ENCODE measurements at regions not wholly inside any gene's neighbourhood (a gene's known extent, or its start where the extent isn't known, plus 50 kb on each side); places are given as distances from the start of the nearest gene placed in this dataset.
"Not testable (repeated sequence)": the region's sequence is repeated elsewhere in the genome, so short reads cannot be mapped to it uniquely, and the experiment has no call there.

DNA sequence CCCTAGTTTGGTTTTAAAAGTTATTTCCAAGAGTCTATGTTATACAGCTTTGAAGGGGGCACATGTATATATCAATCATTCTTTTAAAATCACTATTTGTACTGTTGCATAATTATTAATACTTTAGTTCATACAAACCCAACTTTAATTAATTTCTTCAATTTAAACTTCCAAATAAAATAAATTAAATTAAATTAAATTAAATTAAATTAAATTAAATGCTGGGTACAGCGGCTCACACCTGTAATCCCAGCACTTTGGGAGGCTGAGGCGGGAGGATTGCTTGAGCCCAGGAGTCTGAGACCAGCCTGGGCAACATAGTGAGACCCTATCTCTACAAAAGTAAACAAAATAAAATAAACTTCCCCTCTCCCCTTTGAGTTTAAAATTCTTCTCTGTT, 98.9 kb upstream of the MYO10 start:
- not testable (repeated sequence) for H2AFZ ChIP-seq (ENCODE audit: low read depth, low read length); H4K8ac ChIP-seq (ENCODE audit: low read length); H3K4me3 ChIP-seq (ENCODE audit: insufficient read depth in 1 of 2, low read depth in 1 of 2, low read length in 2 of 2); H3K27me3 ChIP-seq (ENCODE audit: control insufficient read depth in 1 of 2, insufficient read depth in 1 of 2, low read length in 2 of 2); DNase-seq; H3K18ac ChIP-seq (ENCODE audit: low read depth in 1 of 2, low read length in 2 of 2); H3K23ac ChIP-seq (ENCODE audit: low read length in 2 of 2); H3K9me3 ChIP-seq (ENCODE audit: control insufficient read depth, low read length); H2BK5ac ChIP-seq (ENCODE audit: low read depth, low read length, poor library complexity, severe bottlenecking); H2BK12ac ChIP-seq (ENCODE audit: low read length in 2 of 2); H2BK120ac ChIP-seq (ENCODE audit: low read depth, low read length); H3K4me1 ChIP-seq (ENCODE audit: control insufficient read depth, insufficient read depth, low read depth, low read length); H3K4me2 ChIP-seq (ENCODE audit: low read length, poor library complexity, severe bottlenecking); H3K27ac ChIP-seq (ENCODE audit: low read length, poor library complexity, severe bottlenecking); H4K91ac ChIP-seq (ENCODE audit: low read length); H3K4ac ChIP-seq (ENCODE audit: low read depth in 1 of 2, low read length in 2 of 2); H3K9ac ChIP-seq (ENCODE audit: low read length); H2AK5ac ChIP-seq (ENCODE audit: low read length, severe bottlenecking); H3K79me1 ChIP-seq (replicated peaks; ENCODE audit: low read length, poor library complexity, severe bottlenecking); H3K14ac ChIP-seq (ENCODE audit: low read length in 2 of 2); H3K36me3 ChIP-seq (ENCODE audit: control insufficient read depth in 1 of 2, insufficient read depth in 2 of 2, low read depth in 1 of 2, low read length in 2 of 2); H2BK15ac ChIP-seq (ENCODE audit: low read depth, poor library complexity, severe bottlenecking)
- 100% methylated on average over 2 of the region's 2 CpGs for WGBS

DNA sequence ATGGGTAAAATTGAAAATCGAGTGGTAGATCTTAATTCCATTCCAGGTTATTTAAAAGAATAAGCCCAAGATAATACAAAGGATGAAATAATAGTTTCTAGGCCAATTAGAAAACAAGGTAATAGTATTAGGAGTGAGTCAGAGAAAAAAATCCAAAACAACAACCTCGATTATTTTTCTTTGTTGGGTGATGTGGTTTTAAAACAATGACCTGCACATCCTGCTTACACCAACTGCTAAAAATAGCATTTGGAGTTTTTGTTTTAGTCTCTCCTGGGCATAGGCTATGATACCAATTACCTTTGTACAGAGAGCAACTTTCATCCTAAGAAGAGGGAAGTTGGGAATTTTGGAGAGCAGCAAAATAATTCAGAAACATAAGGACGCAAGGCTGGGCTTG, 101.7 kb upstream of the MYO10 start:
- H2BK12ac ChIP-seq (ENCODE audit: low read length in 2 of 2) = no peak overlapping the region
- DNase-seq = no peak
- no peaks in the 10 kb centered on the region for H3K9me3 ChIP-seq (ENCODE audit: control insufficient read depth, low read length)
- H2AFZ ChIP-seq (ENCODE audit: low read depth, low read length) = no peak overlapping the region
- H3K27me3 ChIP-seq (ENCODE audit: control insufficient read depth in 1 of 2, insufficient read depth in 1 of 2, low read length in 2 of 2) = no peaks in the 10 kb centered on the region
- no peak overlapping the region for H3K27ac ChIP-seq (ENCODE audit: low read length, poor library complexity, severe bottlenecking)
- no peak overlapping the region for H2BK5ac ChIP-seq (ENCODE audit: low read depth, low read length, poor library complexity, severe bottlenecking)
- H3K79me1 ChIP-seq (replicated peaks; ENCODE audit: low read length, poor library complexity, severe bottlenecking) = no peaks in the 10 kb centered on the region
- no peak overlapping the region for H3K23ac ChIP-seq (ENCODE audit: low read length in 2 of 2)
- no peak overlapping the region for H2BK120ac ChIP-seq (ENCODE audit: low read depth, low read length)
- H4K91ac ChIP-seq (ENCODE audit: low read length) = no peak overlapping the region
- H3K4me3 ChIP-seq (ENCODE audit: insufficient read depth in 1 of 2, low read depth in 1 of 2, low read length in 2 of 2) = no peak overlapping the region
- H2BK15ac ChIP-seq (ENCODE audit: low read depth, poor library complexity, severe bottlenecking) = no peak overlapping the region
- no peak overlapping the region for H3K4ac ChIP-seq (ENCODE audit: low read depth in 1 of 2, low read length in 2 of 2)
- H3K4me2 ChIP-seq (ENCODE audit: low read length, poor library complexity, severe bottlenecking) = no peak overlapping the region
- no peak overlapping the region for H2AK5ac ChIP-seq (ENCODE audit: low read length, severe bottlenecking)
- H3K36me3 ChIP-seq (ENCODE audit: control insufficient read depth in 1 of 2, insufficient read depth in 2 of 2, low read depth in 1 of 2, low read length in 2 of 2) = no peaks in the 10 kb centered on the region
- peaks cover 3% of the 10 kb centered on the region for H3K4me1 ChIP-seq (ENCODE audit: control insufficient read depth, insufficient read depth, low read depth, low read length)
- H3K9ac ChIP-seq (ENCODE audit: low read length) = no peak overlapping the region
- no peak overlapping the region for H4K8ac ChIP-seq (ENCODE audit: low read length)
- WGBS = 100% methylated on average over 1 of the region's 3 CpGs
- no peak overlapping the region for H3K18ac ChIP-seq (ENCODE audit: low read depth in 1 of 2, low read length in 2 of 2)
- no peak overlapping the region for H3K14ac ChIP-seq (ENCODE audit: low read length in 2 of 2)

DNA sequence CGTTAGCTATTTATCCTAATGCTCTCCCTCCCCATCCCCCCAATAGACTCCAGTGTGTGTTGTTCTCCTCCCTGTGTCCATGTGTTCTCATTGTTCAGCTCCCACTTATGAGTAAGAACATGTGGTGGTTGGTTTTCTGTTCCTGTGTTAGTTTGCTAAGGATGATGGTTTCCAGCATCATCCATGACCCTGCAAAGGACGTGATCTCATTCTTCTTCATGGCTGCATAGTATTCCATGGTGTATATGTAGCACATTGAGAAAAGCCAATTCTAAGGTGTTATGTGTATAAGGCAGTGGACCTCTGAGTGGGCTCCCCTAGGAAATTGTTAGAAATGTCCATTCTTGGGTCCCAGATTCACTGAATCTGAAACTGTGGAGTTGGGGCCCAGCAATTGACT, 103.1 kb upstream of the MYO10 start:
- Histone ChIP-seq H2BK12ac (ENCODE audit: low read length in 2 of 2) (no peak overlapping the region), H4K91ac (ENCODE audit: low read length) (no peak overlapping the region), H3K4me1 (ENCODE audit: control insufficient read depth, insufficient read depth, low read depth, low read length) (peaks cover 3% of the 10 kb centered on the region), H3K27me3 (ENCODE audit: control insufficient read depth in 1 of 2, insufficient read depth in 1 of 2, low read length in 2 of 2) (no peaks in the 10 kb centered on the region), H3K36me3 (ENCODE audit: control insufficient read depth in 1 of 2, insufficient read depth in 2 of 2, low read depth in 1 of 2, low read length in 2 of 2) (no peaks in the 10 kb centered on the region), H3K14ac (ENCODE audit: low read length in 2 of 2) (no peak overlapping the region), H3K27ac (ENCODE audit: low read length, poor library complexity, severe bottlenecking) (no peak overlapping the region), H4K8ac (ENCODE audit: low read length) (no peak overlapping the region), H3K4ac (ENCODE audit: low read depth in 1 of 2, low read length in 2 of 2) (no peak overlapping the region), H2BK5ac (ENCODE audit: low read depth, low read length, poor library complexity, severe bottlenecking) (no peak overlapping the region), H2AFZ (ENCODE audit: low read depth, low read length) (no peak overlapping the region), H2BK15ac (ENCODE audit: low read depth, poor library complexity, severe bottlenecking) (no peak overlapping the region), H3K79me1 (replicated peaks; ENCODE audit: low read length, poor library complexity, severe bottlenecking) (no peaks in the 10 kb centered on the region), H2BK120ac (ENCODE audit: low read depth, low read length) (no peak overlapping the region), H3K4me2 (ENCODE audit: low read length, poor library complexity, severe bottlenecking) (no peak overlapping the region), H3K9ac (ENCODE audit: low read length) (no peak overlapping the region), H2AK5ac (ENCODE audit: low read length, severe bottlenecking) (no peak overlapping the region), H3K18ac (ENCODE audit: low read depth in 1 of 2, low read length in 2 of 2) (no peak overlapping the region), H3K9me3 (ENCODE audit: control insufficient read depth, low read length) (no peaks in the 10 kb centered on the region), H3K23ac (ENCODE audit: low read length in 2 of 2) (no peak overlapping the region), H3K4me3 (ENCODE audit: insufficient read depth in 1 of 2, low read depth in 1 of 2, low read length in 2 of 2) (no peak overlapping the region)
- 97% methylated on average over 1 of the region's 2 CpGs for WGBS
- no peak for DNase-seq

DNA sequence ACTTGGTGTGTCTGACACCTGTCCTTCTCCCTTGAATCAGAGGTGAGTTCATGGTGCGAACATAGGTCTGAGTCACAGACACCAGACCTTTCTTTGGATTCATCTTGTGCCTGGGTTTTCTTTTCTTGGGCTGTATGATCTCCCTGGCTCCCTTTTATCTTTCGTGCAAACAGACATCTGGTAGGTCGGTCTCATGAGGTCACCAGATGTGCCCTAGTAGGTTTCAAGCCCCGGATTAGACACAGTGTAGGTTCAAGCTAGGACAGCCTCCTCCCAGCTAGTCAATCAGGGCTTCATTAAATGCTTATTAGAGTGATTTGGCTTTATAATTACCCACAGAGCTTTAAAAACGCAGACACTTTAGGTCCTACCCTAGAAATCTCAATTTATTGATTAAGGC, 106.0 kb upstream of the MYO10 start:
- Histone ChIP-seq H3K4me3 (ENCODE audit: insufficient read depth in 1 of 2, low read depth in 1 of 2, low read length in 2 of 2) (no peak overlapping the region), H3K4me2 (ENCODE audit: low read length, poor library complexity, severe bottlenecking) (no peak overlapping the region), H3K9me3 (ENCODE audit: control insufficient read depth, low read length) (no peaks in the 10 kb centered on the region), H3K9ac (ENCODE audit: low read length) (no peak overlapping the region), H3K4me1 (ENCODE audit: control insufficient read depth, insufficient read depth, low read depth, low read length) (peaks cover 3% of the 10 kb centered on the region), H3K23ac (ENCODE audit: low read length in 2 of 2) (no peak overlapping the region), H3K27ac (ENCODE audit: low read length, poor library complexity, severe bottlenecking) (no peak overlapping the region), H3K18ac (ENCODE audit: low read depth in 1 of 2, low read length in 2 of 2) (no peak overlapping the region), H3K36me3 (ENCODE audit: control insufficient read depth in 1 of 2, insufficient read depth in 2 of 2, low read depth in 1 of 2, low read length in 2 of 2) (no peaks in the 10 kb centered on the region), H2BK120ac (ENCODE audit: low read depth, low read length) (no peak overlapping the region), H2AK5ac (ENCODE audit: low read length, severe bottlenecking) (no peak overlapping the region), H4K8ac (ENCODE audit: low read length) (no peak overlapping the region), H3K4ac (ENCODE audit: low read depth in 1 of 2, low read length in 2 of 2) (no peak overlapping the region), H3K27me3 (ENCODE audit: control insufficient read depth in 1 of 2, insufficient read depth in 1 of 2, low read length in 2 of 2) (no peaks in the 10 kb centered on the region), H3K79me1 (replicated peaks; ENCODE audit: low read length, poor library complexity, severe bottlenecking) (no peaks in the 10 kb centered on the region), H2AFZ (ENCODE audit: low read depth, low read length) (no peak overlapping the region), H4K91ac (ENCODE audit: low read length) (no peak overlapping the region), H3K14ac (ENCODE audit: low read length in 2 of 2) (no peak overlapping the region), H2BK15ac (ENCODE audit: low read depth, poor library complexity, severe bottlenecking) (no peak overlapping the region), H2BK5ac (ENCODE audit: low read depth, low read length, poor library complexity, severe bottlenecking) (no peak overlapping the region), H2BK12ac (ENCODE audit: low read length in 2 of 2) (no peak overlapping the region)
- DNase-seq = no peak
- WGBS = 62% methylated on average over 5 of the region's 5 CpGs
